Liver (tissue), 8 donors: ENCODE measurements at regions not wholly inside any gene's neighbourhood (a gene's known extent, or its start where the extent isn't known, plus 50 kb on each side); places are given as distances from the start of the nearest gene placed in this dataset.

Experiments used
- DNase-seq: peaks from one replicate; pipeline ENCODE4 v3.0.0-alpha.2; 2017; ENCODE audit warnings: low spot score
- H3K27ac ChIP-seq, 2 donors: one replicate each; pipeline ENCODE4 v1.7.0; 2013; ENCODE audit warnings: inconsistent platforms in 2 of 2, low read length in 2 of 2, control low read depth in 1 of 2, low read depth in 1 of 2, mild to moderate bottlenecking in 1 of 2
- H3K27me3 ChIP-seq, 4 donors: one replicate each; pipeline versions ENCODE4 v1.6.1 to v1.7.0; 2013; ENCODE audit warnings: low read length in 3 of 4, inconsistent platforms in 1 of 4, mild to moderate bottlenecking in 1 of 4, moderate library complexity in 1 of 4; ENCODE audit not compliant: control insufficient read depth in 4 of 4, insufficient read depth in 4 of 4
- H3K36me3 ChIP-seq, 4 donors: one replicate each; pipeline versions ENCODE4 v1.6.1 to v1.7.0; 2013; ENCODE audit warnings: low read length in 3 of 4, mild to moderate bottlenecking in 3 of 4, low read depth in 1 of 4, moderate library complexity in 1 of 4; ENCODE audit not compliant: control insufficient read depth in 4 of 4, insufficient read depth in 3 of 4
- H3K4me1 ChIP-seq, 4 donors: one replicate each; pipeline versions ENCODE4 v1.6.1 to v1.7.0; 2013; ENCODE audit warnings: low read length in 3 of 4, mild to moderate bottlenecking in 3 of 4, moderate library complexity in 1 of 4; ENCODE audit not compliant: control insufficient read depth in 4 of 4, insufficient read depth in 4 of 4
- H3K4me3 ChIP-seq, 3 donors: one replicate each; pipeline versions ENCODE4 v1.6.1 to v1.7.0; 2013; ENCODE audit warnings: low read length in 3 of 3, control low read depth in 1 of 3, low read depth in 1 of 3, mild to moderate bottlenecking in 1 of 3
- H3K9ac ChIP-seq, 2 donors: one replicate each; pipeline ENCODE4 v1.7.0; 2013; ENCODE audit warnings: low read length in 2 of 2, mild to moderate bottlenecking in 2 of 2, moderate library complexity in 2 of 2, control low read depth in 1 of 2, low read depth in 1 of 2
- H3K9me3 ChIP-seq, 4 donors: one replicate each; pipeline versions ENCODE4 v1.6.1 to v1.7.0; 2013; ENCODE audit warnings: low read length in 3 of 4; ENCODE audit not compliant: control insufficient read depth in 4 of 4
- ATF3 ChIP-seq: IDR thresholded peaks from 2 replicates; pipeline ENCODE4 v1.6.1; 2016; ENCODE audit warnings: antibody characterized with exemption
- CTCF ChIP-seq: fragments of 150-350 bp; IDR thresholded peaks from 2 replicates; pipeline ENCODE4 v1.5.1; 2017; ENCODE audit warnings: improper control_type of control experiment, low read depth, low read length; ENCODE audit not compliant: missing input control
- EGR1 ChIP-seq, 2 donors: IDR thresholded peaks; 2 replicates each; pipeline ENCODE4 v1.6.1; 2016 to 2018; ENCODE audit warnings: antibody characterized with exemption in 2 of 2, low read depth in 2 of 2
- FOXA1 ChIP-seq: IDR thresholded peaks from 2 replicates; pipeline ENCODE4 v1.6.1; 2016; ENCODE audit warnings: antibody characterized with exemption
- FOXA2 ChIP-seq: IDR thresholded peaks from 2 replicates; pipeline ENCODE4 v1.6.1; 2016; ENCODE audit warnings: antibody characterized with exemption
- GABPA ChIP-seq, 2 donors: IDR thresholded peaks in 1 of 2; conservative IDR thresholded peaks in 1 of 2; 2 replicates each; pipeline ENCODE4 v1.6.1; 2016; ENCODE audit warnings: antibody characterized with exemption in 2 of 2, mild to moderate bottlenecking in 1 of 2, moderate library complexity in 1 of 2
- HNF4A ChIP-seq, 2 donors: conservative IDR thresholded peaks; 2 replicates each; pipeline ENCODE4 v1.6.1; 2016; ENCODE audit warnings: antibody characterized with exemption in 2 of 2, mild to moderate bottlenecking in 2 of 2
- HNF4G ChIP-seq: IDR thresholded peaks from 2 replicates; pipeline ENCODE4 v1.6.1; 2016; ENCODE audit warnings: antibody characterized with exemption
- JUND ChIP-seq, 2 donors: IDR thresholded peaks; 2 replicates each; pipeline ENCODE4 v1.6.1; 2016; ENCODE audit warnings: antibody characterized with exemption in 2 of 2
- MAX ChIP-seq: IDR thresholded peaks from 2 replicates; pipeline ENCODE4 v1.6.1; 2016; ENCODE audit warnings: antibody characterized with exemption
- NR2F2 ChIP-seq: IDR thresholded peaks from 2 replicates; pipeline ENCODE4 v1.6.1; 2016; ENCODE audit warnings: antibody characterized with exemption
- RAD21 ChIP-seq, 2 donors: IDR thresholded peaks; 2 replicates each; pipeline ENCODE4 v1.6.1; 2016; ENCODE audit warnings: antibody characterized with exemption in 2 of 2, mild to moderate bottlenecking in 2 of 2
- REST ChIP-seq: IDR thresholded peaks from 2 replicates; pipeline ENCODE4 v1.6.1; 2016; ENCODE audit warnings: antibody characterized with exemption, mild to moderate bottlenecking
- RXRA ChIP-seq, 2 donors: IDR thresholded peaks; 2 replicates each; pipeline ENCODE4 v1.6.1; 2017 to 2018; ENCODE audit warnings: antibody characterized with exemption in 2 of 2, mild to moderate bottlenecking in 1 of 2
- SP1 ChIP-seq: IDR thresholded peaks from 2 replicates; pipeline ENCODE4 v1.6.1; 2018; ENCODE audit warnings: antibody characterized with exemption, mild to moderate bottlenecking
- TAF1 ChIP-seq: conservative IDR thresholded peaks from 2 replicates; pipeline ENCODE4 v1.6.1; 2016; ENCODE audit warnings: antibody characterized with exemption, mild to moderate bottlenecking
- YY1 ChIP-seq: IDR thresholded peaks from 2 replicates; pipeline ENCODE4 v1.6.1; 2016; ENCODE audit warnings: antibody characterized with exemption, mild to moderate bottlenecking
- ZBTB33 ChIP-seq: IDR thresholded peaks from 2 replicates; pipeline ENCODE4 v1.6.1; 2016; ENCODE audit warnings: antibody characterized with exemption
- WGBS: extraction: QIAGEN DNeasy Blood & Tissue Kit; methylation state at CpG from one replicate; pipeline ENCODE4 v1.1.7; 2013; 5-methylcytosine and 5-hydroxymethylcytosine counted together
- donor health status: healthy.
- donor health status: healthy.
- donor health status: healthy.
- donor health status: healthy.
- donor health status: healthy.

- Histone ChIP-seq H3K27me3 (no peaks in the 10 kb centered on the region), H3K9me3 (peaks cover 0 to 4% (median 2%) of the 10 kb centered on the region in 4 donors), H3K4me3 (no peak overlapping the region), H3K4me1 (no peaks in the 10 kb centered on the region), H3K36me3 (no peaks in the 10 kb centered on the region), H3K9ac (no peak overlapping the region), H3K27ac (no peak overlapping the region)
- DNase-seq: no peak
- TF ChIP-seq ATF3 (no peak), YY1 (no peak), RAD21 (IDR thresholded peaks at IDR 0.05) (no peak), HNF4G (no peak), REST (no peak)
- 88% methylated on average over 3 of the region's 3 CpGs for WGBS
These were observed 425.6 kb downstream of the RASEF start for GRCh38 chr9:82637368-82637767.

GRCh38 chr9:82645600-82645999, 417.3 kb downstream of the RASEF start:
- WGBS: 79% methylated on average over 2 of the region's 2 CpGs
- DNase-seq: no peak
- Histone ChIP-seq H3K27me3 (no peaks in the 10 kb centered on the region), H3K4me1 (no peaks in the 10 kb centered on the region), H3K4me3 (no peak overlapping the region), H3K27ac (no peak overlapping the region), H3K36me3 (no peaks in the 10 kb centered on the region), H3K9ac (no peak overlapping the region), H3K9me3 (peaks cover 0 to 1% (median 0%) of the 10 kb centered on the region in 4 donors)
- TF ChIP-seq CTCF (no peak), FOXA2 (no peak), ATF3 (no peak), RAD21 (IDR thresholded peaks at IDR 0.05) (no peak), NR2F2 (no peak), ZBTB33 (no peak), SP1 (no peak), GABPA (IDR thresholded peaks at IDR 0.05 in 1 of 2, conservative IDR thresholded peaks at IDR 0.05 in 1 of 2) (no peak), HNF4G (no peak), FOXA1 (no peak), TAF1 (no peak), YY1 (no peak), MAX (no peak), REST (no peak), HNF4A (conservative IDR thresholded peaks at IDR 0.05) (no peak), JUND (IDR thresholded peaks at IDR 0.05) (no peak), EGR1 (IDR thresholded peaks at IDR 0.05; ENCODE audit: low read depth in 2 of 2) (no peak), RXRA (IDR thresholded peaks at IDR 0.05) (no peak)
